GM18508 (cell line): ENCODE measurements at regions not wholly inside any gene's neighbourhood (a gene's known extent, or its start where the extent isn't known, plus 50 kb on each side); places are given as distances from the start of the nearest gene placed in this dataset.
A peak's percentile ranks its signal among the peaks of the same experiment; 100 is the strongest.
"Not testable (repeated sequence)": the region's sequence is repeated elsewhere in the genome, so short reads cannot be mapped to it uniquely, and the experiment has no call there.

Experiments used
- ATAC-seq: cut with Tn5 transposase; IDR thresholded peaks from one replicate; pipeline ENCODE4 v1.9.1; 2021; ENCODE audit warnings: moderate number of reproducible peaks; ENCODE audit not compliant: insufficient read depth, unreplicated experiment

DNA sequence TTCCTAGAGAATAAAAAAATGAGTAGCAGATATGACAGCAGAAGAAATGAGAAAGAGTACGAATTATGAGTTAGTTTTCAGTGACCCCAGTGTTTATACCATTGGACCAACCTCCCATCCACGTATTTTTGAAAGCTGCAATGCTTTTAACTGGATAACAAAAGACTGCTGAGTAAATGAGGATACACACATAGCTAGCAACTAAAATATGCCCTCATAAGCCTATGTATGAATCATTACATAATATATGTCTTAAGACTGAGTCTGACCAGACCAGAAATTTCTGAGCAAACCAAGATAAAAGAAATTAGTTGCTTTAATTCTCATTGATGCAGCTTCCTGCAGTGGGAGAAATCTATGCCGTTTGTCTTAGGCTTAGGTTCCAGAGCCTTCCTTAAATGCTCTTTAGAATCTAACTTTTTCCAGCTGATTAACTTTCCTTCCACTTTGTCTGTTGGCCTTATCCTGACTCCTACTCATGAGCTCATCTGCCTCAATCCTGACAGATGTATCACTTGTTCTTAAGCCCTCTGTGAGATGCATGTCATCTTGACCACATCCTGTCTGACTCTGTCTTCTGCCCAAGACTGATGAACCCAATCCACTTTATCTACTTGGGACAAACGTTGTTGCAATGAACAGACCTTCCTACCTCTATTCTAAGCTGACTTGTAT is 301.4 kb upstream of the AADAT start:
- ATAC-seq: peak; percentile 75

DNA sequence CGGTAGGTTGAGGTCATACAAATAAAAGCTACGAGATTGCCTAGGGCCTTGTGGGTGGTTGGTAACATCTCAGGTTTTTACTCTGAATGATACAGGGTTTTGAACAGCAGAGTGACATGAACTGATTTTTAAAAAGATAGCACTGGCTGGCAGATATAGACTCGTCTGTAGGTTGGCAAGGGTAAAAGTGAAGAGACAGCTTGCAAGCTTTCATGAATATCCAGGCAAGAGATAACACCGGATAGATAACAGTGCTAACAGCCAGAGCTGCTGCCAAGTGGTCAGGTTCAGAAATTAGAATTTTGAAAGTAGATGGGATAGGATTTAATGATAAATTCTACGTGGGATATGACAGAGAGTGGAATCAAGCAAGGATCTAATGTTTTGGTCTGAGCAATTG is 299.7 kb upstream of the AADAT start:
- no peak for ATAC-seq

DNA sequence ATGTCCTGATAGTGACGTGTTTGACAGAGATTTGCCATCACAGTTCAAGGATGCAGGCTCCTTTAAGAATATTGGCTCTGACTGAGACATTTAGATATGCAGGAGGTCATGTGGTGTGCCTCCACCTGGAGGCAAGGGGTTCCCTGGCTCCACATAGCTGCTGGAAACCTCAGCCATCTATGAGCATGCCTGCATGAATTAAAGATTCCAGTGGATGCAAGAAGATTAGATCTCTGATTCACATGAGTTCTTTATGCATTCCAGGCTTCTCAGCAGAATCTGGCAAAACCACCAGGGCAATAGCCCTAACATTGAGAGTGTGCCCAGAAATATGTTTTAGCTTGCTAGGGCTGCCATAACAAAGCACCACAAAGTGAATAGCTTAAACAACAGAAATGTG is 298.5 kb upstream of the AADAT start:
- no peak for ATAC-seq

DNA sequence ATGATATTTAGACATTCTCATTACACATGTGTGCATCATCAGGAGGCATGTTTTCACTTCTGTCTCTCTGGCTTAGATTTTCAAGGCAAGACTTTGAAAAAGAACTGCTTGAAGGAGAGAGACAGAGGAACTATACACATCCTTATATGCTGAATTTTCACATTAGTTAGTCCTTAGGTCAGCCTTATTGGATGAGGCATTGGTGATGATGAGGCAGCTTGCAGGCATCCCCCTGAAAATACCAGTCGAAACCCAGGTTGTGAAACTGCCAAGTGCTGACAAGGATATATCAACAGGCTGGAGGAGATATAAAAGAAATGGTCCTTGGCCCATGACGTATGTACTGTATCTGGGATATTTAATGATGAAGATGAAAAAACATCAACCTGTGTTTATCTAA is 297.2 kb upstream of the AADAT start:
- ATAC-seq: no peak

DNA sequence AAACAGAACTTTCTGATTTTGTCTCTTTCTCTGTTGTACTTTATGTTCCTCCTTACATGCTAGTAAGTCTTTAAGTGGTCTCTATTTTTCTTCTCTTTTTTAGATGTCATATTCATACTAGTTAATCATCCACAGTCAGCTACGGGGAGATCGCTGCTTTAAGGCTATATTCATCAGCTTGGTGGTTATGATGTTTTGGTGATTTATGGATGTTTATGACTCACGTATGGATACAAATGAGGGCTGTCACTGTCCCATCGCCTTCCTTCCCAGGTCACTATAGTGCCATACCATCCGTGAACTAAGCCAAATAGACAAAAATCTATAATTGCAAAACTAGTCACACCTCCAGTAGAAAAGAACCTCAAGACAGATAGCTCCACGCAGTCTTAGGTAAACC is 296.8 kb upstream of the AADAT start:
- no peak for ATAC-seq

DNA sequence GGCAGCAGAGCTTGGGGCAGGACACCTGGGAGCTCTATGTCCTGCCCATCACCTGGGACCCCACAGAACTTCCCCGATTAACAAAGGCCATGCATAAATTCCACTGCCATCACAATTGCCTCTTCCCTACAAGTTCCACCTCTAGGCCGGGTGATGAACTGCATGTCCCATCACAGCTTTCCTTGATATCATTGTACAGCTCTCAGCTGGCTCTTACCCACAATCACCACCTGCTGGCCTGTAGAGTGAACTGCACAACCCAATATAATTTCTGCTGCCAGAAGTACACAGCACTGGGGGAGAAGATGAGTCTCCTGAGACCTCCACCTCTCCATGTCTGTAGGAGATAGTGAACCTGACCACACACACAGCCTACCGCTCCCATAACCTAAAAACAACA is 285.0 kb upstream of the AADAT start:
- peak; percentile 100 for ATAC-seq

DNA sequence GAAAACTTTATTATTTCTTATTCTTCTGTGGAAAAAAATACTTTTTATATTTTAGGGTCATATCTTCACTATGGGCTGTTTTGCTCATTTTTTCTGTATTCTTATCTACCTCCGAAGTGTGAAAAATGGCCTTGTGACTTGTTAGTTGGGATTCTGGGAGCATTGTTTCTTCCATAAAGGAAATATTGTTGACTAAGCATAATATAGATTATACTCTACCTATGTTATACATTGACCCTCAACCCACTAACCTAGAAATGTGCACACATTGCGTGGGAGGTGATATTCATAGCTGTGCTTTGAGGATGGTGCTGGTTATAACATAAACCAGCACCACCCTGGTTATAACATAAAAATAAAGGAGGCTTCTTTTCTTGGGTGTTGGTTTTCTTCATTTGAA is 259.2 kb upstream of the AADAT start:
- ATAC-seq: no peak

DNA sequence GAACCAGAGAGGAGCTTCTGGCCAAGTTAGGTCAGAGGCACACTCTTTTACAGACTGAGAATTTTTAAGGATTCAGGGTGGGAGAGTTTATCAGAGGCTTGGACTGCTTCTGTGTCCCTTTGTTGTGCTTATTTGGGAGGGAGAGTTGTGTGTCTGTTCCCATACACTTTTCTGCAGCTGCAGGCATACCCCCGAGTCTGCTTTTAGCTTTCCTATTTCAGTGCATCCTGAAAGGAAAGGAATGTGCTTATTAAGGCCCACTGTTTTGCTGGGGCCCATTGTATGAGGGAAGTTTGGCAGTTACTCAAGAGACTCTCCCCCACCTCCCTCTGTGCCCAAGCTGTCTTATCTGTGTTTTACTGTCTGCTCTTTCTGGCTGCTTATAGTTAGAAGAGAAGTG is 257.4 kb upstream of the AADAT start:
- not testable (repeated sequence) for ATAC-seq

DNA sequence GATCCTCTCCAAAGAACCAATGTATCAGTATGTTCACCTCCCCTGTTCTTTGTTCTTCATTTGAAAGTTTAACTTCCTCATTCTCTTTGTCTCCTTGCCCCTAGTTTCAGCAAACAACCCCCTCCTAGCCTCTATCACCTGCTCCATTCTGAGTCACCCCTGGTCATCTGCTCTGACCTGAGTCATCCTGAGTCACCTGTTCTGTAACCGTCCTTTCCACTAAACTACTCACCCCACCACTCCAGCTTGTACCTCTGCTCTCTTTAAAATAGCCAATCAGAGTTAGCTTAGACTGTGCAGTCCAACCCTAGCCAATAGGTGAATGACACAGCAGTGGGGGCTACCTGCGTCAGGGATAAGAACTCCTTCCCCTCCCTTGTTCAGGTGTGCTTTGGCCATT is 249.8 kb upstream of the AADAT start:
- no peak for ATAC-seq

DNA sequence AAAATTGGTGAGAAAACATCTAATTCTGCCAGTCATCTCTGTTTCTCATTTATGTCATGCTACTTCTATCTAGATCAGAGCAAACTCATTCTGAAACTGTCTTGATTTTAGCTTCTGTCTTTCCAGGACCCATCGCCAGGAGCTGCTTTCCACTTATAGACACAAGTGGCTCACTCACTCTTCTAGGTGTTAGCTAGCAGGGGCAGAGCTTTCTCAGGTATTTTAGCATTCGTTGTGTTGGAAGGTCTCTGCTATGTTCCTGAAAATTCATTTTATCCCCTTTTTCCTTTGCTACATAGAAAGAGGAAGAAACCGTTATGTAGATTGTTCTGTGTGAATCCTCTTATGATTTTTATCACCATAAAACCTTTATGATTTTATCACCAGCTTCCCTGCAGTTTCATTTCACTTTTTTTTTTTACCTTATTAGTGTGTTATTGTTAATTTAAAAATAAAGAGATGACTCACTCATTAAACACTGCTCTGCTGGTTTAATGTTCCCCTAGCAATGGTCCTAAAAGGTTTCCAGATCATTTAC is 246.6 kb upstream of the AADAT start:
- peak; percentile 95 for ATAC-seq

DNA sequence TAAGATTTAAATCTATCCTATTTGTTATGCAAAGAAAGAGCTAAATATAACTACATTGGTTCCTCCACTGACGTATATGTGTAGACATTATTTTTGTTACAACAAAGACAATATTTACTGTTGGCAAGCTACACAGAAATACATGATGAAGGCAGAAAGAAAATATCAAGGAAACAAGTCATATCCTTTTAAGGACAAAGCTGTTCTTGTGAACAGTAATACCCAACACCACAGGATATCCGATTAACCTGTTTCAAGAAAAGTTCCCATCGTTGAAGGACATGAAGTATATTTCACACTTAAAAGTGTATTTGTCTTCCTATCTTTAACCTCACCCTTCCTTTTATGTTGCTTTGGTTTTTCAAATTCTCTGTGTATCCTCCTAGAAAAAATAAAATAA is 235.8 kb upstream of the AADAT start:
- no peak for ATAC-seq

DNA sequence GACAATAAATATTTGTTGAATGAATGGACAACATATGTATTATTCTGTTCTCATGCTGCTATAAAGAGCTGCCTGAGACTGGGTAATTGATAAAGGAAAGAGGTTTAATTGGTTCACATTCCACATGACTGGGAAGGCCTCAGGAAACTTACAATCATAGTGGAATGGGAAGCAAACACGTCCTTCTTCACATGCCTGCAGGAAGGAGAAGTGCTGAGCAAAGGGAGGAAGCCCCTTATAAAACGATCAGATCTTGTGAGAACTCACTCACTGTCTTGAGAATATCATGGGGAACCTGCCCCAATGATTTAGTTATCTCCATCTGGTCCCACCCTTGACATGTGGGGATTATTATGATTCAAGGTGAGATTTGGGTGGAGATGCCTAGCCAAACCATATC is 233.9 kb upstream of the AADAT start:
- ATAC-seq: no peak

DNA sequence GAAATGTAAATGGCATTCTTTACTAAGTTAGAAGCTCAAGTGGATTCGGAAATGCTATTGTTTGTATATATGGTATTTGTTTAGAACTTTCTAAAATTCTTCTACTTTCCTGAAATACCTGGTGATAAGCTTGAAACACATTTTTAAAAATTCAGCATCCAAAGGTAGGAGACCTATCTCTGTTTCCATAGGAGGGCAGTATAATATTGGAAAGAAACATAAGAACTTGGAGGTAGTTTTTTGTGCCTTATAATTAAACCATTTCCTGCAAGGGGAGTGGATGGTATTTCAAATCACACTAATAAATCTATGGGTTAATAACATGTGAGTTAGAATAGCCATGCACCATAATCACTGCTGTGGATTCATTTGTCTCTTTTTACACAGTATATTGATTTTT is 217.4 kb upstream of the AADAT start:
- ATAC-seq: no peak

DNA sequence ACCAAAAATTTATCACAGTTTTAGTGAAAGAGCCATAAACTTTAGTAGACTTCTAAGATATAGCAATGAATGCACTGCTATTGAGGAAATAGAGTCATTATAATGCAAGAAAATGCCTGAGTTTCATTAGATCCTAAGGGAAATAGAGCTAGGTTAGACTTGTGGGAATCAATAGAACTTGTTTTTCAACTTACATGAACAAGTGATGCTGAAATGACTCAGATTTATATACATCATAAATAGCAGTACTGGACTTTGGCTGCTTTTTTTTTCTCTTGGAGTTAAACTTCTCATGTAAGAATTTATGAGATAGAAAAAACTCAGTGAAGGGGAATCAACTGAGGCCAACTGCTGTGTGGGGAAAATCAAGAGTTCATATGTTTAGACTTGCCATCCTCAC is 216.5 kb upstream of the AADAT start:
- no peak for ATAC-seq

DNA sequence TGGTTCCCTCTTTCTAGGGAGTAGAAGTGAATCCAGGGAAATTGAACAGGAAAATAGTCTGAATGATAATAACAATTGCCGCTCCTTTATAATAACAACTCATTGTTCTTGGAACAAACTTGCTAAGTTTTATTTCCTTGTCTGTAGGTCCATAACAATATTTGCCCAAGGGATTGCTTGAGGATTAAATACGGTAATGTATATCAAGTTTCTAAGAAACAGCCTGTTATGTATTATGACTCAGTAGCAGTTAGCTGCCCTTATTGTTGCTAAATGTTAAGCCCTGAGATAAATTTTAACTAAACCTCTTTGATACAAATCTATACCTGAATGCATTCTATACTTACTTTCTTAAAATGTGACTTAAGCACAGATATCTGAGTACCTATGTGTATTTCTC is 215.9 kb upstream of the AADAT start:
- no peak for ATAC-seq

DNA sequence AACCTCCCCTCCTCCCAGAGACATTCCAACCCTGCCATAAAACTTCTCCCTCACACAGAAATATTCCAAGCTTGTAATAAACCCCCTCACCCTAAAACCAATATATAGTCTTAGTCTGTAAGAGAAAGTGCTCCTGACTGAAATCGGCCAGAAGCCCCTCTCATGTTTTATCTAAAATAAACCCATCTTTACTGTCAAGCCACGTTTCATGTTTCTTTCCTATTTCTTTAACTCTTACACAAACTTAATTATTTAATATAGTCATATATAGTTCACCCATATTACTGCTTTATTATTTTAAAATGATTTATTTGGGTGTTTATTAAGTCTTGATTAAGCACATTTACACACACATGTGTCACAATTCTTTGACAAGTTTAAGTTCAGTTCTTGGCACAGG is 191.3 kb upstream of the AADAT start:
- no peak for ATAC-seq

DNA sequence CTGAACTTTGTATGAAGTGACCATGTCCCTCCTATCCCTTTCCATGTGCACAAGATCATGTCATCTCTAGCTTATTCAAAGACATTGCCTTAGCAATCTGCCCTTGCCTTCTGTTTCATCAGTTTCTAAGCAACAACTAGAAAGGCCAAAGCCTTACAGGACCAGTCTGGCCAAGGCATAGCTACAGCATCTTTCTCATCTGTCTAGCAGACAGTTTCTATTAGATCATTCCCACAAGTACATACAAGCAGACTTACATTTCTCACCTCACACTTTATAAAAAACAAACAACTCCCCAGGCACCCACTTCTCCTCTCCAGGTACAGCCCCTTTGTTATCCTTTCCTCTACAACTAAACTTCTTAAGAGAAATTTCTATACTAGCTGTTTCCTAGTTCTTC is 188.7 kb upstream of the AADAT start:
- no peak for ATAC-seq

DNA sequence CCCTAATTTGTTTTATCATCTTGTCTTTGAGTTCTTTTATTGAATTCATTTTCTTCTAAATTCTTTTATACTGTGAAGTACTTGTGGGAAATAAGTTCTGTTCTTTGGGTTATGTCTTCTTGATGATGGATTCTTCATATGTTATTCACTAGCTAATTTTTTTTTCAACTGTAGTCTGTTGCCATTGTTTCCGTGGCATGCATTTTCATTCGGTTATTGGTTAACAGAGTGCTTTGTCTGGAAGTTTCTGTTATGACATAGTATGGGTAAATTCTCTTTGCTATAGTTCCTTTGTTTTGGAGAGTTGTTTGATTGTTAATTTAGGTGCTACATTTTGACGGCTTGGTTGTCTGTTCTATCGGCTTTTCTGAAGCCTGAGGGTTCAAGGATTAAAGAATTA is 184.9 kb upstream of the AADAT start:
- no peak for ATAC-seq

DNA sequence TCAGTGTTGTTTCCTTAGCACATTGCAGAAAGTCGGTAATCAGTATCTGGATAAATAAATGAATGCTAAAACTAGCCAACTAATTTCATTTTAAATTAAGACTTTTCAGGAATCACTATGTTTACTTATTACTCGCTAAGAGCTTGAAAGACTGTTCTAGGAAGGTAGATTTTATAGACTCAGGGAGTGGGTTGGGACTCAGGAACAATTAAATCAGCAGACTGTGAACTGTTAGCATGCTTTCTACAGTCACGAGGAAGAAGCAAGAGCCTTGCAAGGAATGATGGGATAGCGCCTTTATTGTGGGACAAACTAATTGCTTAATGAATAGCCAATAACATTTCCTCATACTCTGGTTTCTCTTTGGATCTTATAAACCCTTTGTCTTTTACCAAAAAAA is 183.2 kb upstream of the AADAT start:
- ATAC-seq: no peak

DNA sequence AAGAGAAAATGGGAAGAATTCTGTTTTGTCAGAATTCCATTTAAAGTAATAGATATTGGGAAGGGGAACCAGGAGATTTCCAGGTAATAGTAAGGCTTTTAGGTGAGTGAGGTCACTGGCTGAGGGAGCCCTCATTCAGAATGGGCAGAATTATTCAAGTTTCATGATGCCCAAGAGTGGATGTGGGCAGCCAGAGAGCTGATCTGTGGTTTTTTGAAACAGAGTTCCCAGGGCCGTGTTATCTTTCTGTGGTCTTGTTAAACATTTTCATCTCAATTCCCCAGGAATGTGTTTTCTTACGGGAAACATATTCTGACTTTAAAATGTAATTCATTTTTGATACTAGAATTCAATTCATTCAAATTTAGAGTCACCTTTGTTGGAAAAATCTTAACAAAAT is 182.0 kb upstream of the AADAT start:
- no peak for ATAC-seq

DNA sequence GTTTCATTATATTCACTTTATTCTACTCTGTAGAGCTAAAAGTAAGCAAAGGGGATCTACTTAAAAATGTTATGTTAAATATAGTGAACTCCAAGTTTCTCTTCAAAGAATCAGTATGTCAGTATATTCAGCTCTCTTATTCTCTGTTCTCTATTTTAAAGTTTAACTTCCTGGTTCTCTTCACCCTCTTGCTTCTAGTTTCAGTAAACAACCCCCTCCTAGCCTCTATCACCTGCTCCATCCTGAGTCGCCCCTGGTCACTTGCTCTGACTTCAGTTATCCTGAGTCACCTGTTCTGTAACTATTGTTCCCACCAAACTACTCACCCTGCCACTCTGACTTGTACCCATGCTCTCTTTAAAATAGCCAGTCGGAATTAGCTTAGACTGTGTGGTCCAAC is 180.9 kb upstream of the AADAT start:
- no peak for ATAC-seq

DNA sequence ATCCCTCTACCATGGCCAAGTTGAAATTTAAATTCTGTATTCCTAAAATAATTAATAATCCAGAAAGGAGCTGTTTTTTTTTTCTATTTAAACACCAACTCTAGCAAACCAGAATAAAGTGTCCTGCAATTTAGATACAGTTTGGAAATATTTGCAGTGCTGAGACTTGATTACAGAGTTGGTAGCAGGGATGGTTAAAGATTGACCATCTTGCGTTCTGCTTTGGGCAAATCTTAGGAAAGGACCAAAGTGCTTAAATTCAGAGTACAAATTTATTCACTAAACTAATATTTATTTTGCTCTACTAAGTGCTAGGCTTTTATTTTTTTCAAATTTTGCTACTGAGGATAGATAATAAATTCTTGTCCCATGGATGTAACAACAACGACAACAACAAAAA is 180.2 kb upstream of the AADAT start:
- ATAC-seq: no peak
